ENCODE measurements at regions not wholly inside any gene's neighbourhood (a gene's known extent, or its start where the extent isn't known, plus 50 kb on each side); places are given as distances from the start of the nearest gene placed in this dataset.

- Histone ChIP-seq H3K4me2 (peak overlapping the region; percentile 33; the same call in 2 of the 3 replicates), H3K27ac (peak overlapping the region; percentile 41 to 79), H3K9me3 (no peaks in the 10 kb centered on the region), H3K4me1 (peaks cover 24% of the 10 kb centered on the region), H3K4me3 (no peak overlapping the region)
- TF ChIP-seq NR3C1 (IDR thresholded peaks at IDR 0.05) (no peak), TP53 (CRISPR knock-in tag; IDR thresholded peaks at IDR 0.05) (no peak), MYC (IDR thresholded peaks at IDR 0.05; ENCODE audit: borderline replicate concordance, low read length) (no peak), JUN (IDR thresholded peaks at IDR 0.05) (no peak), BHLHE40 (IDR thresholded peaks at IDR 0.05; ENCODE audit: low read depth, low read length) (no peak), POLR2AphosphoS2 (conservative IDR thresholded peaks at IDR 0.05; ENCODE audit: low read length) (no peak), HOXB13 (CRISPR knock-in tag; IDR thresholded peaks at IDR 0.05; ENCODE audit: low read depth) (no peak), CBX8 (IDR thresholded peaks at IDR 0.05) (no peak), ESRRA (IDR thresholded peaks at IDR 0.05; ENCODE audit: borderline replicate concordance, low read length) (no peak), HOXB5 (CRISPR knock-in tag; IDR thresholded peaks at IDR 0.05) (no peak), RAD21 (conservative IDR thresholded peaks at IDR 0.05 in 1 of 2, IDR thresholded peaks at IDR 0.05 in 1 of 2) (peak; percentile 97 to 98), POLR2A (IDR thresholded peaks at IDR 0.05; ENCODE audit: low read length) (no peak), NFE2L2 (conservative IDR thresholded peaks at IDR 0.05; ENCODE audit: low read length) (no peak), MAX (IDR thresholded peaks at IDR 0.05) (no peak), ZNF302 (CRISPR knock-in tag; IDR thresholded peaks at IDR 0.05) (no peak), HDAC2 (IDR thresholded peaks at IDR 0.05) (no peak), NPAS2 (CRISPR knock-in tag; IDR thresholded peaks at IDR 0.05; ENCODE audit: borderline replicate concordance) (no peak), SMC3 (IDR thresholded peaks at IDR 0.05) (peak; percentile 96), MAZ (IDR thresholded peaks at IDR 0.05; ENCODE audit: borderline replicate concordance, low read depth, low read length) (no peak), ZC3H11A (IDR thresholded peaks at IDR 0.05) (no peak), KDM5A (IDR thresholded peaks at IDR 0.05) (no peak), RCOR1 (IDR thresholded peaks at IDR 0.05; ENCODE audit: low read depth, low read length) (no peak), CBX2 (IDR thresholded peaks at IDR 0.05; ENCODE audit: borderline replicate concordance, low read depth) (no peak), CTCF (IDR thresholded peaks at IDR 0.05) (peak; percentile 75), CEBPB (IDR thresholded peaks at IDR 0.05) (no peak), ELK1 (IDR thresholded peaks at IDR 0.05; ENCODE audit: low read depth, low read length) (no peak), FOSL2 (IDR thresholded peaks at IDR 0.05) (no peak), FOSL2 (CRISPR knock-in tag; IDR thresholded peaks at IDR 0.05) (0 out of 2 replicates have a peak, but pooled peaks have one; percentile 7), HMGXB4 (CRISPR knock-in tag; IDR thresholded peaks at IDR 0.05; ENCODE audit: borderline replicate concordance) (no peak)
- TF ChIP-seq, protein P1, sequence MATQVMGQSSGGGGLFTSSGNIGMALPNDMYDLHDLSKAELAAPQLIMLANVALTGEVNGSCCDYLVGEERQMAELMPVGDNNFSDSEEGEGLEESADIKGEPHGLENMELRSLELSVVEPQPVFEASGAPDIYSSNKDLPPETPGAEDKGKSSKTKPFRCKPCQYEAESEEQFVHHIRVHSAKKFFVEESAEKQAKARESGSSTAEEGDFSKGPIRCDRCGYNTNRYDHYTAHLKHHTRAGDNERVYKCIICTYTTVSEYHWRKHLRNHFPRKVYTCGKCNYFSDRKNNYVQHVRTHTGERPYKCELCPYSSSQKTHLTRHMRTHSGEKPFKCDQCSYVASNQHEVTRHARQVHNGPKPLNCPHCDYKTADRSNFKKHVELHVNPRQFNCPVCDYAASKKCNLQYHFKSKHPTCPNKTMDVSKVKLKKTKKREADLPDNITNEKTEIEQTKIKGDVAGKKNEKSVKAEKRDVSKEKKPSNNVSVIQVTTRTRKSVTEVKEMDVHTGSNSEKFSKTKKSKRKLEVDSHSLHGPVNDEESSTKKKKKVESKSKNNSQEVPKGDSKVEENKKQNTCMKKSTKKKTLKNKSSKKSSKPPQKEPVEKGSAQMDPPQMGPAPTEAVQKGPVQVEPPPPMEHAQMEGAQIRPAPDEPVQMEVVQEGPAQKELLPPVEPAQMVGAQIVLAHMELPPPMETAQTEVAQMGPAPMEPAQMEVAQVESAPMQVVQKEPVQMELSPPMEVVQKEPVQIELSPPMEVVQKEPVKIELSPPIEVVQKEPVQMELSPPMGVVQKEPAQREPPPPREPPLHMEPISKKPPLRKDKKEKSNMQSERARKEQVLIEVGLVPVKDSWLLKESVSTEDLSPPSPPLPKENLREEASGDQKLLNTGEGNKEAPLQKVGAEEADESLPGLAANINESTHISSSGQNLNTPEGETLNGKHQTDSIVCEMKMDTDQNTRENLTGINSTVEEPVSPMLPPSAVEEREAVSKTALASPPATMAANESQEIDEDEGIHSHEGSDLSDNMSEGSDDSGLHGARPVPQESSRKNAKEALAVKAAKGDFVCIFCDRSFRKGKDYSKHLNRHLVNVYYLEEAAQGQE (IDR thresholded peaks at IDR 0.05), result no peak
- TF ChIP-seq, protein P2, sequence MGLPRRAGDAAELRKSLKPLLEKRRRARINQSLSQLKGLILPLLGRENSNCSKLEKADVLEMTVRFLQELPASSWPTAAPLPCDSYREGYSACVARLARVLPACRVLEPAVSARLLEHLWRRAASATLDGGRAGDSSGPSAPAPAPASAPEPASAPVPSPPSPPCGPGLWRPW (IDR thresholded peaks at IDR 0.05), result no peak
- TF ChIP-seq, protein P3, sequence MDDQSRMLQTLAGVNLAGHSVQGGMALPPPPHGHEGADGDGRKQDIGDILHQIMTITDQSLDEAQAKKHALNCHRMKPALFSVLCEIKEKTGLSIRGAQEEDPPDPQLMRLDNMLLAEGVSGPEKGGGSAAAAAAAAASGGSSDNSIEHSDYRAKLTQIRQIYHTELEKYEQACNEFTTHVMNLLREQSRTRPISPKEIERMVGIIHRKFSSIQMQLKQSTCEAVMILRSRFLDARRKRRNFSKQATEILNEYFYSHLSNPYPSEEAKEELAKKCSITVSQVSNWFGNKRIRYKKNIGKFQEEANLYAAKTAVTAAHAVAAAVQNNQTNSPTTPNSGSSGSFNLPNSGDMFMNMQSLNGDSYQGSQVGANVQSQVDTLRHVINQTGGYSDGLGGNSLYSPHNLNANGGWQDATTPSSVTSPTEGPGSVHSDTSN (IDR thresholded peaks at IDR 0.05), result no peak
- CTCF ChIA-PET, result interaction anchor here (0.6 to 6.7 kb wide), 58 partner anchors 10 to 539 kb away, joined by 3 to 104 read pairs (median 5); partner anchors contain the start of genes MPHOSPH9, MTRFR, OGFOD2 and PITPNM2
- 56% methylated on average over 7 of the region's 7 CpGs for WGBS (ENCODE audit: missing lambda C conversion rate)
- FAIRE-seq (no peak), ATAC-seq (peak; percentile 93 to 94), DNase-seq (ENCODE audit: low read depth in 1 of 2, low spot score in 1 of 2) (peak; percentile 77 to 83)
- POLR2A ChIA-PET, result interaction anchor here (1.1 to 2.9 kb wide), 2 partner anchors 189 to 195 kb away, joined by 4 to 29 read pairs; partner anchors contain the start of genes MPHOSPH9 and MTRFR
Observed at GRCh38 chr12:123043536-123044001, 63.1 kb downstream of the ARL6IP4 start.

Measured in A549 (cell line).